NCI-H748 (cell line): ENCODE measurements at regions not wholly inside any gene's neighbourhood (a gene's known extent, or its start where the extent isn't known, plus 50 kb on each side); places are given as distances from the start of the nearest gene placed in this dataset.

Experiments
- DNase-seq: peaks from one replicate; lab custom pipeline; 2025; ENCODE audit not compliant: unreplicated experiment; lab: John Stamatoyannopoulos, UW

- peak; percentile 46 for DNase-seq
Measured at GRCh38 chr7:11895337-11895736, 63.3 kb upstream of the THSD7A start.

GRCh38 chr7:11896663-11897062 lies 64.7 kb upstream of the THSD7A start:
- no peak for DNase-seq

GRCh38 chr7:11899247-11899646 lies 67.2 kb upstream of the THSD7A start:
- DNase-seq, result no peak

GRCh38 chr7:11910253-11910652 lies 78.3 kb upstream of the THSD7A start:
- DNase-seq, result no peak

GRCh38 chr7:11911900-11912299 lies 79.9 kb upstream of the THSD7A start:
- peak; percentile 54 for DNase-seq

- DNase-seq, result no peak
Measured at GRCh38 chr7:11914645-11915044, 82.6 kb upstream of the THSD7A start.

- DNase-seq, result no peak
Measured at GRCh38 chr7:11923376-11923930, 91.5 kb upstream of the THSD7A start.

GRCh38 chr7:11931307-11931706 lies 99.3 kb upstream of the THSD7A start:
- DNase-seq, result no peak

GRCh38 chr7:11934796-11935195 lies 102.8 kb upstream of the THSD7A start:
- no peak for DNase-seq

GRCh38 chr7:11935905-11936304 lies 103.9 kb upstream of the THSD7A start:
- DNase-seq, result no peak

GRCh38 chr7:11946794-11947193 lies 114.8 kb upstream of the THSD7A start:
- DNase-seq, result no peak

- no peak for DNase-seq
Measured at GRCh38 chr7:11950281-11950680, 118.3 kb upstream of the THSD7A start.

- no peak for DNase-seq
Measured at GRCh38 chr7:11950942-11951341, 118.9 kb upstream of the THSD7A start.

GRCh38 chr7:11951909-11952308 lies 119.9 kb upstream of the THSD7A start:
- no peak for DNase-seq

- no peak for DNase-seq
Measured at GRCh38 chr7:11952972-11953371, 121.0 kb upstream of the THSD7A start.

- DNase-seq, result no peak
Measured at GRCh38 chr7:11956991-11957390, 125.0 kb upstream of the THSD7A start.

- DNase-seq, result no peak
Measured at GRCh38 chr7:11957956-11958355, 126.0 kb upstream of the THSD7A start.

- no peak for DNase-seq
Measured at GRCh38 chr7:11959121-11959520, 127.1 kb upstream of the THSD7A start.

- no peak for DNase-seq
Measured at GRCh38 chr7:11960621-11961020, 128.6 kb upstream of the THSD7A start.

- DNase-seq, result peak; percentile 8
Measured at GRCh38 chr7:11969643-11970042, 137.6 kb upstream of the THSD7A start.

GRCh38 chr7:11970132-11970531 lies 138.1 kb upstream of the THSD7A start:
- no peak for DNase-seq

- DNase-seq, result no peak
Measured at GRCh38 chr7:11985376-11985775, 153.4 kb upstream of the THSD7A start.

GRCh38 chr7:11985971-11986370 lies 154.0 kb upstream of the THSD7A start:
- DNase-seq, result no peak

- DNase-seq, result peak; percentile 19
Measured at GRCh38 chr7:11988186-11988585, 156.2 kb upstream of the THSD7A start.
